DND-41 (cell line): ENCODE measurements at regions not wholly inside any gene's neighbourhood (a gene's known extent, or its start where the extent isn't known, plus 50 kb on each side); places are given as distances from the start of the nearest gene placed in this dataset.

Experiments
- EZH2 ChIP-seq: IDR thresholded peaks from 3 replicates; pipeline ENCODE4 v1.6.1; 2012; ENCODE audit warnings: borderline replicate concordance, low read depth, mild to moderate bottlenecking, moderate library complexity, low read length, inconsistent platforms; ENCODE audit not compliant: severe bottlenecking
- TF ChIP-seq, protein P1 (sequence below): IDR thresholded peaks from 2 replicates; pipeline ENCODE4 v1.5.1; 2012; ENCODE audit warnings: borderline replicate concordance, low read length, moderate library complexity, mild to moderate bottlenecking; ENCODE audit not compliant: poor library complexity, severe bottlenecking; ENCODE audit errors: extremely low read depth

GRCh38 chr5:53199882-53200281 is 90.3 kb upstream of the MOCS2 start:
- TF ChIP-seq, protein P1, sequence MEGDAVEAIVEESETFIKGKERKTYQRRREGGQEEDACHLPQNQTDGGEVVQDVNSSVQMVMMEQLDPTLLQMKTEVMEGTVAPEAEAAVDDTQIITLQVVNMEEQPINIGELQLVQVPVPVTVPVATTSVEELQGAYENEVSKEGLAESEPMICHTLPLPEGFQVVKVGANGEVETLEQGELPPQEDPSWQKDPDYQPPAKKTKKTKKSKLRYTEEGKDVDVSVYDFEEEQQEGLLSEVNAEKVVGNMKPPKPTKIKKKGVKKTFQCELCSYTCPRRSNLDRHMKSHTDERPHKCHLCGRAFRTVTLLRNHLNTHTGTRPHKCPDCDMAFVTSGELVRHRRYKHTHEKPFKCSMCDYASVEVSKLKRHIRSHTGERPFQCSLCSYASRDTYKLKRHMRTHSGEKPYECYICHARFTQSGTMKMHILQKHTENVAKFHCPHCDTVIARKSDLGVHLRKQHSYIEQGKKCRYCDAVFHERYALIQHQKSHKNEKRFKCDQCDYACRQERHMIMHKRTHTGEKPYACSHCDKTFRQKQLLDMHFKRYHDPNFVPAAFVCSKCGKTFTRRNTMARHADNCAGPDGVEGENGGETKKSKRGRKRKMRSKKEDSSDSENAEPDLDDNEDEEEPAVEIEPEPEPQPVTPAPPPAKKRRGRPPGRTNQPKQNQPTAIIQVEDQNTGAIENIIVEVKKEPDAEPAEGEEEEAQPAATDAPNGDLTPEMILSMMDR, result no peak
- no peak for TF ChIP-seq EZH2
